ENCODE measurements at regions not wholly inside any gene's neighbourhood (a gene's known extent, or its start where the extent isn't known, plus 50 kb on each side); places are given as distances from the start of the nearest gene placed in this dataset.

DNA sequence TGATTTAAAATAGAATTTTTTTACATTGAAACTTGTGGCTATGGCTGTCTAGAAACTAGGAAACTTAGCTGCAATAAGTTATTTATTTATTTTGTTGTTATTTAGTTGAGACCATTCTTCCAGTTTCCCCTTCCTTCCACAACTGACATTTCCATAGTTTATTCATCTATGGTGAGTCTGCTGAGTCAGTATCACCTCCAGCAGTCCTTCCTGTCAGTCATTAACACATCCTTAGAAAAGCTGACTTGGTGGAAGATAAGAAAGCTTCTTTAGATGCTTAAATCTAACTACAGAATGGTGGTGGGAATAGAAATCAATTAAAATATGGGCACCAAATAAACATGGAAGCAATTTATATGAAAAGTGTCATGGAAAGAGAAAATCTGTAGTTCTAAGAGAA, 714.0 kb downstream of the RWDD3 start:
- TF ChIP-seq EP300 (IDR thresholded peaks at IDR 0.05), result no peak
- TF ChIP-seq POLR2AphosphoS5 (IDR thresholded peaks at IDR 0.05), result no peak
- TF ChIP-seq, protein P1, sequence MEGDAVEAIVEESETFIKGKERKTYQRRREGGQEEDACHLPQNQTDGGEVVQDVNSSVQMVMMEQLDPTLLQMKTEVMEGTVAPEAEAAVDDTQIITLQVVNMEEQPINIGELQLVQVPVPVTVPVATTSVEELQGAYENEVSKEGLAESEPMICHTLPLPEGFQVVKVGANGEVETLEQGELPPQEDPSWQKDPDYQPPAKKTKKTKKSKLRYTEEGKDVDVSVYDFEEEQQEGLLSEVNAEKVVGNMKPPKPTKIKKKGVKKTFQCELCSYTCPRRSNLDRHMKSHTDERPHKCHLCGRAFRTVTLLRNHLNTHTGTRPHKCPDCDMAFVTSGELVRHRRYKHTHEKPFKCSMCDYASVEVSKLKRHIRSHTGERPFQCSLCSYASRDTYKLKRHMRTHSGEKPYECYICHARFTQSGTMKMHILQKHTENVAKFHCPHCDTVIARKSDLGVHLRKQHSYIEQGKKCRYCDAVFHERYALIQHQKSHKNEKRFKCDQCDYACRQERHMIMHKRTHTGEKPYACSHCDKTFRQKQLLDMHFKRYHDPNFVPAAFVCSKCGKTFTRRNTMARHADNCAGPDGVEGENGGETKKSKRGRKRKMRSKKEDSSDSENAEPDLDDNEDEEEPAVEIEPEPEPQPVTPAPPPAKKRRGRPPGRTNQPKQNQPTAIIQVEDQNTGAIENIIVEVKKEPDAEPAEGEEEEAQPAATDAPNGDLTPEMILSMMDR (IDR thresholded peaks at IDR 0.05), result no peak
